ENCODE measurements at regions not wholly inside any gene's neighbourhood (a gene's known extent, or its start where the extent isn't known, plus 50 kb on each side); places are given as distances from the start of the nearest gene placed in this dataset.

DNA sequence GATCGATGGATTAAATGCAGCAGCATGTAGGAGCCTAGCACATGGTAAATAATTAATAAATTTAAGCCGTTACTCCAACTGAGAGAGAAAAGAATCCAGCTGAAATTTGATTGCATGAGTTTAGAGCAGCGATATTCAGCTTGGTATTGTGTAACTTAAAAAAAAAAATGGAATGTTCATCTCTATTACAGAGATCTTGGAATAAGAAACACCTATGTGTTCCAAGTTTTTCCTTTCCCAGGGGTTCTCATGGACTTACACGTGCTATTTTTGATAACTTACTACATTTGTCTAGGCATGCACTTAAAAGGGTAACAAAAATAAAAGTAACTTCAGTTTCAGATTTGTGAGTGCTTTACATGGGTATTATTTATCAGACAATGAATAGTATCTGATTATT, 122.8 kb downstream of the RASSF9 start:
- TF ChIP-seq, protein P1, sequence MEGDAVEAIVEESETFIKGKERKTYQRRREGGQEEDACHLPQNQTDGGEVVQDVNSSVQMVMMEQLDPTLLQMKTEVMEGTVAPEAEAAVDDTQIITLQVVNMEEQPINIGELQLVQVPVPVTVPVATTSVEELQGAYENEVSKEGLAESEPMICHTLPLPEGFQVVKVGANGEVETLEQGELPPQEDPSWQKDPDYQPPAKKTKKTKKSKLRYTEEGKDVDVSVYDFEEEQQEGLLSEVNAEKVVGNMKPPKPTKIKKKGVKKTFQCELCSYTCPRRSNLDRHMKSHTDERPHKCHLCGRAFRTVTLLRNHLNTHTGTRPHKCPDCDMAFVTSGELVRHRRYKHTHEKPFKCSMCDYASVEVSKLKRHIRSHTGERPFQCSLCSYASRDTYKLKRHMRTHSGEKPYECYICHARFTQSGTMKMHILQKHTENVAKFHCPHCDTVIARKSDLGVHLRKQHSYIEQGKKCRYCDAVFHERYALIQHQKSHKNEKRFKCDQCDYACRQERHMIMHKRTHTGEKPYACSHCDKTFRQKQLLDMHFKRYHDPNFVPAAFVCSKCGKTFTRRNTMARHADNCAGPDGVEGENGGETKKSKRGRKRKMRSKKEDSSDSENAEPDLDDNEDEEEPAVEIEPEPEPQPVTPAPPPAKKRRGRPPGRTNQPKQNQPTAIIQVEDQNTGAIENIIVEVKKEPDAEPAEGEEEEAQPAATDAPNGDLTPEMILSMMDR (IDR thresholded peaks at IDR 0.05): no peak
- TF ChIP-seq POLR2A (IDR thresholded peaks at IDR 0.05): no peak

All from lower leg skin (tissue), 3 donors.